Activated T-cell treated with anti-CD3 and anti-CD28 coated beads for 1 hour (primary cell): ENCODE measurements at regions not wholly inside any gene's neighbourhood (a gene's known extent, or its start where the extent isn't known, plus 50 kb on each side); places are given as distances from the start of the nearest gene placed in this dataset.

Experiments used
- DNase-seq: peaks from one replicate; pipeline ENCODE4 v3.0.0-alpha.2; 2020; ENCODE audit warnings: low read depth

DNA sequence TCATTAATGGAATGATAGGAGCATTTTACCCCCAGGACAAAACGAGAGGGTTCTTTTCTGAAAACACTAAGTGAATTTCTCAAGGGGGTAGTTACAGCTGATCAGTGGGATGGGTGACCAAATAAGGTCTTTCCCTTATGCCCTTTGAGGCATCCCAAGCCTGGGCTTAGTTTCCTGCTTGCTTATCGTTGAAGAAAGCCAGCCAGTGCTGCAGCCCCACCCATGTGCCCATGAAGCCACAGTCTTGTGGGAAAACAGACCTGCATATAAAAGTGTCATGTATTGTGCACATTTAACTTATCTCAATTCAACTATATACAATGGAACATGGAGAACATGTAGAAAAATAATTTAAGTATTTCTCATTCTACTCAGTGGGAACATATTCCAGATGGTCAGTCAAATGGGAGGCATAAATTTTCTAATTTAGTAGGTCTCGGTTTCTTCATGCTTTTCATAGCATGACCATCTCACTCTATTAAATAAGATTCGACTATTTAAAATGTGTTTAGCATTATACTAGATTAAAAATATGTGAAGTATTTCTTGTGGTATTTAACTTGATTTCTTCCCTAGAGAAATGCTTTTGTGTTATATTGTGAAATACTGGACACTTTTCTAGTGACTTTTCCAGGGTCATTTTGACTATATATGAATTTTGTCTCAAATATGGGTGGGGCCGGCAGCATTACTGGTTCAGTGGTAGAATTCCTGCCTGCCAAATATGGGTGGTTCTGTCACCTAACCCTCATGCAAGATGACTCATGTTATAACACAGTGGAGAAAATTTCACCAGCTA, 189.7 kb upstream of the SGCD start:
- no peak for DNase-seq

DNA sequence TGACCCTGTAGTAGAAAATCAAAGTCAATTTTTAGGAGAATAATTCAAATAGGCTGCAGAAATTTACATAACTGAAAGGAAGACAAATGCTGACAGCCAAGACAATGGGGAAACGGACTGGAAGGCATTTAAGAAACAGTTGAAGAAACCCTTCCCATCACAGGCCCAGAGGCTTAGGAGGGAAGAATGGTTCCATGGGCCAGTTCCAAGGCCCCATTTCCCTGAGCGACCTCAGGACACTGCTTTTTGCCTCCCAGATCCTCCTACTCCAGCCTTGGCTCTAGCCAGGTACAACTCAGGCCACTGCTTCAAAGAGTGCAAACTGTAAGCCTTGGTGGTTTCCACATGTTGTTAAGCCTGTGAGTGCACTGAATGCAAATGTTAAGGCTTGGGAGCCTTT, 184.1 kb upstream of the SGCD start:
- no peak for DNase-seq

DNA sequence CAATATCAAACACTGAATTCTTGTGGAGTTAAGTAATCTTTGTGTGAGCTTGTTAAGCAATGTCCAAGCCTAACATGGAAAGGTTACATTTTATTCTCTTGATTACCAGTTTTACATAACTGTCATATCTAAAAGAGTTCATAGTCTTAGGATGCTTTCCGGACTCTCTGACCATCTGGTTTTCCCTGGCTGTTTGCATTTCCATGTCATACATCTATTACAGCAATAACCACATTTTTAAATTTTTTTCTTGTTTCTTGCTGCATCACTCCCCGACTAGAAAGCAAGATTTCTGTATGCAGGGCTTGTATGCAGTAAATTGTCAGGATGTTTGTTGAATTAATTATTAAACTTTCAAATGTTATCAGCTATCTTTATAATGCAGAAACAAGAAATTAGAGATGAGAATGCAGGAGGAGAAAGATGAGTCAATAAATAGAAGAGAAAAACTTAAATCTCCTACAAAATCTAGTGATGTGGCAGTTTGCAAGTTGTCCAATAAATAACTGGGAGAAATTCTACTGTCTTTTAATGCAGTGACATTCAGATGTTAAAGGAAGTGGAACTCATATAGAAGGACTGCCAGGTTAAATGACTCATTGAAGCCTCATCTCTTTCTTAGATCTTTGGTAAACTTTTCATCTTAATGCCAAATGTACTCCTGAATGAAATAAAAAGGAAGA, 179.6 kb upstream of the SGCD start:
- no peak for DNase-seq

DNA sequence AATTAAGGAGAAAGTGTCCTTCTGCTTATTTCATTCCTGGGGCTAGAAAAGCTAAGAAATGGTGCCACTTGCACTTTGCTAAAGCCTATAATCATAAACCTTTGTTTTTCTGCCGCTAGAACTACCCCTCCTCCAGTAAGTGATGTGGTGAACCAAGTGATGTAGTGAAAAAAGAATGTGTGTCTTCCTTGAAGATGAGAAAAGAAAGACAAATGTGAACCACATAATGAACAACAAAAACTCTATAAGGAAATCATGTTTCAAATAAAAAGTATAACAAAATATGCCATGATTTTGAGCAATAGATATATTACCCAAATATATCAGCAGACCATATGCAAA, 179.0 kb upstream of the SGCD start:
- DNase-seq, result no peak

DNA sequence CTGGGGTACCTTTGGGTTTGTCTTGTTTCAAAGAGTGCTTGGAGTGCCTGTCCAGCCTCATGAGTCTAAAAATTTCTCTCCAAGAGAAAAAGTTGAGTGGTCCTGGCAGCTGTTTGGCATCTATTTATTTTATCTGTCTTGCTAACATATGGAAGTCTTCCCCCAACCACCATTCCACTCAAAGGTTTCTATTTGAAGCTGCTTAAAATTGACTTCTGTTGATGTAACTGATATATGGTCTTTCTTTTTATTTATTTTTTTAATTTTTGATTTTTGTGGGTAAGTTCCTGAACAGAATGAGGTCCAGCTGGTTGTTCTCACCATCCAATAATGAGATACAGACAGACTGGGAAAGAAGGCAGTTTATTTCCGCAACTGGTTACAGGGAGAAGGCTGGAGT, 178.7 kb upstream of the SGCD start:
- no peak for DNase-seq

DNA sequence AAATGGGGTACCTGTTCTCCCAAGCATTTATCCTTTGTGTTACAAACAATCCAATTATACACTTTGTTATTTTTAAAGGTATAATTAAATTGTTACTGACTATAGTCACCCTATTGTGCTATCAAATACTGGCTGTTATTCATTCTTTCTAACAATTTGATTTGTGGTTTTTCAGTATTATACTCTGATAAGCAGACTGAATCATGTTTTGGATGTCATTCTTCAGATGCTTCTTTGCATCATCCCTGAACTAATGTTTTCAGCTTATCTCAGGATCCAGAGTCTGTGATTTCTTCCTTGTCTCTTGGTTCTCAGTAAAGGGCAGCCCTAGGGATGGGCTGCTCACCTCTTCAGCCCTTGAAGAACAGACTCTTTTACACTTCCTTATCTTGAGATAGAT, 177.8 kb upstream of the SGCD start:
- no peak for DNase-seq

DNA sequence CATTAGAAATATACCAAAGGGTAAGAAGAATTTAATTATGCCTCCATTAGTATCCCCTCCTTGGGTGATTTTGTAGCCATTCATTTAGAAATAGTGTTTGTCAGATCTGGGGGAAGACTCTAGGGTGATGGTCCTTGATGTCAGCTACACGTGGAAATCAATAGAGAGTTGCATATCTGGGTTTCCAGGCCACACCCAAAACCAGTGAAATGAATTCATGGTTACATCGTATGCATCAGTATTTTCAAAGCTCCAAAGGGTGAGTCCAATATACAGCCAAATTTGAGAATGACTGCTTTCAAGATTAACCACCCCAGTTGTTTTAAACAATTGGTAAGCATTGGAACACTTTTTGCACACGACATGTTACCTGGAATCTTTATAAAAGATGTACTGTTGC, 173.4 kb upstream of the SGCD start:
- DNase-seq, result no peak

DNA sequence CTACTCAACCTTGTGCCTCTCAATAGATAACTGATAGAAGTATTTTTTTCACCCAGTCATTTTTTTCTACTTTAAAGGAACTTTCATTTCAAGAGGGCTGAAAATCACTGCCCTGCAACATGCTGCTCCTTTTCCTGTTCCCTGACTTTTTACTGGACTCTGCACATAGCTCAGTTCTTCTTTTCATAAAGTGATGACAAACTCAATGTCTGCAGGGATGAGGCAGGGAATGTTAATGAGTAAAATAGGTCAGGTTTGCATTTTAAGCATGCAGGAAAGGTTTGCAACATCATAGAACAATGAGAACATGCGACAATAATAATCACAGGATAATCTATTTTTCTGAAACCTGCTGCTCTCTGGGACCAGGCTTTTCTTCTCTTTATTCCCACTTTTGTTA, 172.2 kb upstream of the SGCD start:
- DNase-seq, result no peak

DNA sequence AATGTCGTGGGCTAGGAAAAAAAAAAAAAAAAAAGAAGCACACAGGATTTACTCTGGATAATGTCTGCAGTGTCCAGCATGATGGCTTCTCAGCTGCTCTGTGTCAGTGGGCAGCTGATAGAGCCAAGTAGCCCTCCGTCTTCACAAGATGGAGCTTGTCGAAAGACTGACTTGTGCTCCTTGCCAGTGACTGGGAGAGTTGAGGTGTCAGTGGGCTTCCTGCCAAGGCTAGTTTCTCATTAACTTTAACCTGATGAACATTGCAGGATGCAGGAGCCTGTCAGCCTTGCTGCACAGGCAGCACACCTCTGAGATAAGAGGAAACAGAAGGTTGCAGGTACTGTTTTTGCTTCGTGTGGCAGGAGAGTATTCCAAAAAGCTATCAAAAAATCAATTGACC, 171.4 kb upstream of the SGCD start:
- DNase-seq, result no peak

DNA sequence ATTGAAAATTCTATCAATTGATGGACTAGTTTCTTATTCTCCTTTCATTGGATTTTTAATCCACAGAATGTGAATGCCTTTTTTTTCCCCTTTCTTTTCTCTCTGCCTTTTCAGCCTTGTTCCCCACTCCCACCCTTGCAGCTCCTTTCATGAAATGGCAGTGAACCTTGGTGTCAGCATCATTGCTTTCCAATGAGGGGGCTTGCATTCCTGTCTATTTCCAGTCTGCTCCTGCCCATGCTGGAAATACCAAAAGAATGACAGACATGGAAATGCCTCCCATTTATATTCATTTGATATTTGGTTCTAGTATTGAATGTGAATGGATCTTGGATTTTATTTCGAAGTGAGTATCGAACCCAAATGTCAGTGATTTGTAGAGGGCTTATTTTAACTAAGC, 162.7 kb upstream of the SGCD start:
- DNase-seq, result no peak

DNA sequence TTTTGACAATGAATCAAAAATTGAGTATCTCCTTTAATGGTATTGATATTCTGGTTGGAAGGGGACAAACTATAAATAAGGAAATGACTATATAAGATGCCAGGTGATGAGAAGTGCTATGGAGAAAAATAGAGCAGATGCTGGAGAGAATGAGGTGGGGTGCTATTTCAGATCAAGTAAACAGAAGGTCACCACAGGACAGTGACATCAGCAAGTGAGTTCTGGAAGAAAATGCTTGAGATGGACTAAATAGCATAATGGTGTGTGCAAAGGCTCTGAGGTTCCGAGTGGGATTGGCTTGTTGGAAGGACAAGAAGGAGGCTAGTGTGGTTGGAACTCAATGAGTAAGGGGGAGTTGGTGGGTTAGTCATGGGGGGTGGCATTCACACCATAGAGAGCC, 157.5 kb upstream of the SGCD start:
- DNase-seq, result no peak

DNA sequence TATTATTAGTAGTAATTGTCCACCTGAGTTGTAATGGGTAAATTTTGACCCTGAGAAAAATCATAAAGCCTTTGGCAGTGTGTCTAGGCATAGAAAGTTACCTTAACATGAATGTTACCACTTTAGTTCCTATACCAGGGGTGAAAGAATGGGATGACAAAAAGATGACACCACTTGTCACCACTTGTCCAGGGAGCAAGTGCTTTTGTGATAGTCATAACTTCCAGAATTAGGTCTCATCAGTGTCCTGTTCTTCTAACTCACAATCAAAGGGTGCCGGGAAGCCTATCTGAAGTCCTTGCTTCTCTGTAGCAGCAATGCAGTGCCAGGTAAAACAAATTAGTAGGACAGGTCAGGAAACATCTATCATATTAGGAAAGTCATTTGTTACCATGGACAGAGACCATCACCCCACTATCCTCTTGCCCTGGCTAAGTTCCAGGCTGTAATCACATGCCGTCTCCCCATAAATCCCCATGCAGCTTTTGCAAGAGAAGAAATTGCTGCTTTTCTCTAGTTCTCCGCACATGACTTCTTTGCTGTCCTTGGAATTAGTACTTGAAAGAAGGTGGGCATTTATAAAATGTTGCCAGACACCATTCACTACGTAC, 156.5 kb upstream of the SGCD start:
- no peak for DNase-seq

DNA sequence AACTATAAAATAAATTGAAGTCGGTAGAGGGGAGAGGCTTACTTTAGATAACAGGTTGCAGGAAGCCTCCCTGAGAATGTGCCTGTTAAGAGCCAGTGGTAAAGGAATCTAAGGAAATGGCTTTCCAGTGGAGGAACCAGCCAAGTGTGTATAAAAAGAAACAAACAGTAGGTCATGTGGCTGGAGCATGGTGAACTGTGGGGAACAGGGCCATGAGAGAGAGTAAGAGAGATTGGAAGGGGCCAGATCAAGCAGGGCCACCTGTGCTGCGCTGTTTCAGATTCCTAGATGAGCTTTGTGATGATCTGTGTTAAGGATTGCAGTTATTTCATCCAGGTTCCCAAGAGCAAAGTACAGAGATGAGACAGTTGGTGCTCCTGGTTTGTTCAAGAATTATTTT, 152.7 kb upstream of the SGCD start:
- no peak for DNase-seq

DNA sequence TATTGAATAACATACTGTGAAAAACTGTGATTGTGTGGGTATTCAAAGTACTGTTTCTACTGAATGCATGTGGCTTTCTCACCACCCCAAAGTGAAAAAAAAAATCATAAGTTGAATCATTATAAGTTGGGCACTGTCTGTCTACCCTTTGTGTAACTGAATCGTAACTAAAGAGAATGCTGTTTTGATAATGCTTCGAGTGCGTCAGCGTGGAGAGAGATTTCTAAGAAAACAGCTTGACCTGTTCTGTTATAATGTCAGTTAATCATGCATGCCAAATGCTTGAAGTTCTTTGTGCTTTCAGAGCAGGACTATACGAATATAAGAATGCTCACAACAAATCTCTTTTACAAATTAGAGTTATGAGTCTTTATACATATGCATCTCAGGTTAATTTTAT, 148.8 kb upstream of the SGCD start:
- DNase-seq, result no peak

DNA sequence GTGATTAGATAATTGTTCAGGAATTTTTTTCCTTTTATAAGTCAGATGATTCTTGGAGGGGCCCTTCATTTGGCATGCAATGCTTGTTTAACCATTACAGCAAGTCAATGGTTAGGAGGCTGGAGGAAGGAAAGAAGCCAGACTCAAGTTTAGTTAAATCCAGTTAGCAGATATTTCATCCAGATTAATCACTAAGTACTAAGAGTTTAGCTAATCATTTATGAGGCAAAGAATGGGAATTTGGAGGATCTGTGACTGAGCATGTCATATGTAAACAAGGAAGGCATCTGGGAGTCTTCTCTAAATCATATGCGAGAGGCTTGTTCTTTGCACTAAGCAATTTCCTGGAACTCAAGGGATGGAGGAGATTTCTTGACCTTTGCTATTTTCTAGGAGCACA, 145.3 kb upstream of the SGCD start:
- no peak for DNase-seq

DNA sequence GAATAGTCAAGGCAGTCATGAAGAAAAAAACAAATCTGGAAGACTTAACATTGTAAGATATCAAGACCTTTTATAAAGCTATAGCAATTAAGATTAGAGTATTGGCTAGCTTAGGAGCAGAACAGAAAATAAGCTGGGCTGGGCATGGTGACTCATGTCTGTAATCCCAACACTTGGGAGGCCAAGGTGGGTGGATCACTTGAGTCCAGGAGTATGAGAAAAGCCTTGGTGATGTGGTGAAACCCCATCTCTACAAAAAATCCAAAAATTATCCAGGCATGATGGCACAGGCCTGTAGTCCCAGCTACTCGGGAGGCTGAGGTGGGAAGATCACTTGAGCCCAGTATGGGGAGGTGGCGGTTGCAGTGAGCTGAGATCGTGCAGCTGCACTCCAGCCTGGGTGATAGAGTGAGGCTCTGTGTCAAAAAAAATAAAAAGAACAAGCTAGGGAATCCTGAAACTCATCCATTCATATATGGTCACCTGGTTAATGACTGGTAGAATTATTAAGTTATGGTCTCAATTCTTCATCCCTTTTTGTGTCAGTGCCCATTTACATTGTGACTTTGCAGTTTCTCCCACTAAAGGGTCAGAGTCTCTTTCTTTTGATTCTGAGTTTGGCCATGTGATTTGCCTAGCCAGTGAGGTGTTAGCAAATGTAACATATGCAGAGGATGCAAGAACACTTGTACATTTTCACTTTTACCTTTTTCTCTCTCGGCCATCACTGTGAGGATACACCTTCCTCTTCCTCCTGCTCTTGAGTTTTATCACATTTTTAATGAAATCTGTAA, 144.6 kb upstream of the SGCD start:
- no peak for DNase-seq

DNA sequence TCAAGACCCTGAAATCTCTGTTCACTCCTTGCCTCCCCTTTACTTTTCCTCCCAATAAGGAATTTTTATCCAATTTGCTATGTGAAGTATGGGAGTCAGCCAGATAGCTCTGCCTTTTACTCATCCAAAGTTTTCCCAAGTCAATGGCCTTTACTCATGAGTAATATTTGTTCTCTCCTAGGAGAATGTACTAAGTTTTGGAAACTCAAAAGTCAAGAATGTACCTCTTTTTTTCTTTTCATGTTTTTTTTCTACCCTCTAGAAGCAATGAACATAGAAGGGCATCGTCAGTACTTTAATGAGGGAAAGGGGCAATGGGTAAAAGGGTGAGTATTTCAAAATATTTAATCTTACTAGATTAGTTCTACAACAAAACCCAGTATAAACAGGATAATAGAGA, 140.2 kb upstream of the SGCD start:
- no peak for DNase-seq

DNA sequence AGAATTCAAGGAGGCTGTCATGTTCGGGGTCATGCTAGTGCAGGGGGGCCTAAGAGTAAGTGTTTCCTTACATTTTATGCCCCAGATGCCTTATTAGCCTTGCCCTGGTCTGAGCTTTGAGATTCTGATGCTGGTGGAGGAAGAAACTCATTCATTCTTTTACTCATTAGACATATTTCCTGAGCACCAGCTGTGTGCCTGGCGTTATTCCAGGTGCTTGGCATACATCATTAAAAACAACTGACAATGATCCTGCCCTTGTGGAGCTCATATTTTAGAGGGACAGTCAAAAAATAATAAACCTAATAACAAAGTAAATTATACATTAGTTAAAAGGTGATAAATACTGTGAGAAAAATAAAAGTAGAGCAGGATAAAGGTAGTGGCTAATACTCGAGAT, 138.9 kb upstream of the SGCD start:
- DNase-seq, result no peak

DNA sequence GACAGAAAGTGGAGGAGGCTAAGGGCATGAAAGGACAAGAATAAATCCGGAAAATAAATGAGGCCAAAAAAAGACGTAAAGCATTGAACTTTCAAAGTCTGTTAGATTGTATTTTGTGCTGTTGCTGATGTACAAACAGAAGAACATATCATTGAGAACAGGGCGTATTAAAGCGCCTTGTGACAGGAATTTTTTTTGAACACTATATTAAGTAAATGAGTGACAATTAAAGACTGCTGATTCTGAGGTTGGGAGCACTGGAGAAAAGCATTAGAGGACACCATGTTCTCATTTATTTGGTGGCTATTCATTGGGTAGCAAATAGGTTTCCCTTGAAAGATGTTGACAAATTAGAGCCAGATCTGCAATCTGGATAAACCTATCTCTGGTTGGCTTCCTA, 137.3 kb upstream of the SGCD start:
- DNase-seq, result no peak

DNA sequence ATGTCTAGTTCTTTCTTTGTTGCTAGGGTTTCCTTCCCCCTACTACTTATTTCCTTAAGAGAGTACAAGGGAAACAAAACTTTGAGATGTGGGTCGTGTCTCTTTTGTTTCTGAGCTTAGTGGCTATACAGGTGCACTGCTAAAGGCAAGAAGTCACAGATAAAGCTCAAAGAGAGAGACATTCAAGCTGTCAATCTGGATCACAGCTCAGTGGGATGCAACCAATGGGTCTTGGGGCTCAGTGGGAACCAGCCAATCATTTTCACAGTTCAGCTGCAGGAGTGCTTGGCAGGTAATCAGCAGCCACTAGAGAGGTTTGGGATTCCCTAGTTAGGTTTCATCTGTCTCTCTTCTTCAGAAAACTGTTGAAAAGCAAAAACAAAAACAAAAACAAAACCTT, 135.4 kb upstream of the SGCD start:
- DNase-seq, result no peak

DNA sequence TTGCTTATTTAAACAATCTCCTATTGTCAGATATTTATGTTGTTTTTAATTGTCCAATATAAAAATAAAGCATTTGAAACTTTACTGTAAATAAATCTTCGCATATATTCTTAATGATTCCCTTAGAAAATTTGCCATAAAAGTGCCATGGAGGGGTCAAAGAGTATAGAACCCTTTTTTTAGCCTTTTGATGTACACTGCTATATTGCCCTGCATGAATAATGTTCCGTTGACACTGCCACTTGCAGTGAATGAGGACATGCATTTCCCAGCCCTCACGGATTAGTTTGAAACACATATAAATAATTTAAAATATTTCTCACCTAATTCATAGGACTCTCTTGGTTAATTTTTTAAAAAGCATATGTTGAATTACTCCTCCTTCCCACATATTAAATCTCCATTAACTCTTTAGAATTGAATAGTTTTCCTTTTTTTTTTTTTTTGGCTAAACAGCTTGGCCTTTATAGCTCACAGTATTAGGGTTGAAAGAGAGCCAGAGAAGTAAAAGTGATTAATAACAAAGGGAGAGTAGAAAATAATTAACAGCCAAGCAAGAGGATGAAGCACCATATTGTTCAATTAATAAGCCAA, 129.8 kb upstream of the SGCD start:
- DNase-seq, result no peak

DNA sequence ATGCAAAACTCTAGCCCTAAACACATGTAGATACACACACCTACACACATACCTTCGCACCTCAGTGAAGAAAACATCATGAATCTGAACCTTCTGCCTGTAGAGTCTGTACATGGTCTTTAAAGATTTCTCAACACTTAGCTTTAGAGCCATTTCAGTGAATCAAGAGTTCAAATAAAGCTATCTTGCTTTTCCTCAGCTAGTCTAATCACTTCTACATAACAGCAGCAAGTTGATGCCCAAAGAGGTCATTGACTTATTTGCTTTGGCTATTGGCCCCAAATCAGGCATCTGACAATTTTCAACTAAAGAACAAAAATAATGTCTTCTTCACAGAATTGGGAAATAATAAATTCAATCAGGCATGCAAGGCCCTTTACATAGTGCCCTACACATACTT, 127.9 kb upstream of the SGCD start:
- no peak for DNase-seq
